H9 (cell line): ENCODE measurements at regions not wholly inside any gene's neighbourhood (a gene's known extent, or its start where the extent isn't known, plus 50 kb on each side); places are given as distances from the start of the nearest gene placed in this dataset.

ENCODE experiments used
- DNase-seq: peaks from one replicate; pipeline ENCODE4 v3.0.0-alpha.2; 2017
- H2AFZ ChIP-seq: one replicate; pipeline ENCODE4 v1.6.1; 2013; ENCODE audit warnings: mild to moderate bottlenecking, low read length, control low read depth, moderate library complexity
- H2AK5ac ChIP-seq: 2 replicates; pipeline ENCODE4 v1.6.1; 2013; ENCODE audit warnings: low read length, control low read depth, mixed read lengths; ENCODE audit not compliant: insufficient read length
- H2BK120ac ChIP-seq: one replicate; pipeline ENCODE4 v1.6.1; 2013; ENCODE audit warnings: low read depth, mild to moderate bottlenecking, low read length, control low read depth, inconsistent platforms; ENCODE audit not compliant: poor library complexity, severe bottlenecking
- H2BK12ac ChIP-seq: 2 replicates; pipeline ENCODE4 v1.6.1; 2013; ENCODE audit warnings: low read length, control low read depth, mixed read lengths, low read depth; ENCODE audit not compliant: insufficient read length
- H2BK15ac ChIP-seq: 2 replicates; pipeline ENCODE4 v1.6.1; 2013; ENCODE audit warnings: low read depth, low read length, control low read depth
- H2BK20ac ChIP-seq: one replicate; pipeline ENCODE4 v1.6.1; 2013; ENCODE audit warnings: low read depth, mild to moderate bottlenecking, low read length, control low read depth, inconsistent platforms; ENCODE audit not compliant: poor library complexity, severe bottlenecking
- H2BK5ac ChIP-seq: 2 replicates; pipeline ENCODE4 v1.6.1; 2013; ENCODE audit warnings: low read length, control low read depth, mixed read lengths; ENCODE audit not compliant: insufficient read length
- H3K14ac ChIP-seq: 2 replicates; pipeline ENCODE4 v1.6.1; 2013; ENCODE audit warnings: low read length, control low read depth; ENCODE audit not compliant: insufficient read depth
- H3K18ac ChIP-seq: 2 replicates; pipeline ENCODE4 v1.6.1; 2013; ENCODE audit warnings: low read depth, mild to moderate bottlenecking, mixed read lengths, low read length, control low read depth; ENCODE audit not compliant: insufficient read length
- H3K23ac ChIP-seq: 2 replicates; pipeline ENCODE4 v1.6.1; 2013; ENCODE audit warnings: low read length, control low read depth, mixed read lengths, low read depth; ENCODE audit not compliant: insufficient read length
- H3K23me2 ChIP-seq: 2 replicates; pipeline ENCODE4 v1.6.1; 2013; ENCODE audit warnings: low read depth, mild to moderate bottlenecking, mixed read lengths, low read length, control low read depth; ENCODE audit not compliant: insufficient read length, poor library complexity, severe bottlenecking
- H3K27ac ChIP-seq: 2 replicates; pipeline ENCODE4 v1.5.1; 2013; ENCODE audit warnings: low read length, control low read depth, mixed read lengths, low read depth; ENCODE audit not compliant: insufficient read length
- H3K27me3 ChIP-seq: 2 replicates; pipeline ENCODE4 v1.6.1; 2013; ENCODE audit warnings: low read length, control low read depth, inconsistent platforms; ENCODE audit not compliant: insufficient read depth
- H3K4ac ChIP-seq: 2 replicates; pipeline ENCODE4 v1.6.1; 2013; ENCODE audit warnings: low read depth, mild to moderate bottlenecking, control low read depth, inconsistent platforms, low read length, moderate library complexity
- H3K4me1 ChIP-seq: 2 replicates; pipeline ENCODE4 v1.6.1; 2013; ENCODE audit warnings: low read length, control low read depth, inconsistent platforms; ENCODE audit not compliant: insufficient read depth
- H3K4me2 ChIP-seq: 2 replicates; pipeline ENCODE4 v1.6.1; 2013; ENCODE audit warnings: low read length, control low read depth, mixed read lengths; ENCODE audit not compliant: insufficient read length, insufficient read depth
- H3K56ac ChIP-seq: 2 replicates; pipeline ENCODE4 v1.6.1; 2013; ENCODE audit warnings: low read depth, mild to moderate bottlenecking, mixed read lengths, low read length, control low read depth; ENCODE audit not compliant: insufficient read length
- H3K79me1 ChIP-seq: 2 replicates; pipeline ENCODE4 v1.6.1; 2013; ENCODE audit warnings: low read depth, mild to moderate bottlenecking, moderate library complexity, low read length, control low read depth, inconsistent platforms; ENCODE audit not compliant: insufficient read depth, poor library complexity, severe bottlenecking
- H3K79me2 ChIP-seq: 2 replicates; pipeline ENCODE4 v1.6.1; 2013; ENCODE audit warnings: low read length, control low read depth, inconsistent platforms; ENCODE audit not compliant: insufficient read depth
- H3K9ac ChIP-seq: 2 replicates; pipeline ENCODE4 v1.6.1; 2013; ENCODE audit warnings: low read length, control low read depth, mixed read lengths; ENCODE audit not compliant: insufficient read length; ENCODE audit errors: extremely low read depth
- H3K9me3 ChIP-seq: one replicate; pipeline ENCODE4 v1.6.1; 2013; ENCODE audit warnings: low read depth, low read length, inconsistent platforms; ENCODE audit not compliant: control insufficient read depth
- H3T11ph ChIP-seq: one replicate; pipeline ENCODE4 v1.6.1; 2013; ENCODE audit warnings: mild to moderate bottlenecking, low read length, control low read depth, inconsistent platforms
- H4K20me1 ChIP-seq: one replicate; pipeline ENCODE4 v1.6.1; 2013; ENCODE audit not compliant: control insufficient read depth, insufficient read length, insufficient read depth
- H4K5ac ChIP-seq: 2 replicates; pipeline ENCODE4 v1.6.1; 2013; ENCODE audit warnings: low read depth, mild to moderate bottlenecking, mixed read lengths, low read length, control low read depth; ENCODE audit not compliant: insufficient read length
- H4K8ac ChIP-seq: replicated peaks from 2 replicates; pipeline ENCODE4 v1.6.1; 2013; ENCODE audit warnings: low read length, control low read depth, mixed read lengths, low read depth; ENCODE audit not compliant: insufficient read length
- H4K91ac ChIP-seq: 2 replicates; pipeline ENCODE4 v1.6.1; 2013; ENCODE audit warnings: low read depth, mild to moderate bottlenecking, moderate library complexity, mixed read lengths, low read length, control low read depth; ENCODE audit not compliant: insufficient read length
- H3K27ac Mint-ChIP-seq, 3 experiments: 2 replicates in 2 of 3; 3 replicates in 1 of 3; pipeline ENCODE4 v1.8.0; 2020 to 2021; ENCODE audit warnings: mixed read lengths in 3 of 3, mild to moderate bottlenecking in 1 of 3, moderate library complexity in 1 of 3
- H3K27me3 Mint-ChIP-seq: 2 replicates; pipeline ENCODE4 v1.8.0; 2021; ENCODE audit warnings: low read depth, mild to moderate bottlenecking, moderate library complexity, mixed read lengths
- H3K36me3 Mint-ChIP-seq, 3 experiments: 2 replicates in 2 of 3; 3 replicates in 1 of 3; pipeline ENCODE4 v1.8.0; 2020 to 2021; ENCODE audit warnings: low read depth in 3 of 3, mixed read lengths in 3 of 3; ENCODE audit not compliant: insufficient read depth in 1 of 3
- H3K4me1 Mint-ChIP-seq, 2 experiments: 2 replicates each; pipeline ENCODE4 v1.8.0; 2020; ENCODE audit warnings: mixed read lengths in 2 of 2
- H3K4me3 Mint-ChIP-seq, 2 experiments: 2 replicates in 1 of 2; 3 replicates in 1 of 2; pipeline ENCODE4 v1.8.0; 2020 to 2021; ENCODE audit warnings: mild to moderate bottlenecking in 2 of 2, mixed read lengths in 2 of 2, moderate library complexity in 1 of 2
- H3K9me3 Mint-ChIP-seq, 2 experiments: 2 replicates in 1 of 2; 3 replicates in 1 of 2; pipeline ENCODE4 v1.8.0; 2020; ENCODE audit warnings: mild to moderate bottlenecking in 2 of 2, mixed read lengths in 2 of 2, moderate library complexity in 1 of 2
- CTCF ChIP-seq: fragments of 200-600 bp; sonication (generic); conservative IDR thresholded peaks from 3 replicates; pipeline ENCODE4 v1.8.0; 2021; ENCODE audit warnings: antibody characterized with exemption, mild to moderate bottlenecking
- WGBS: extraction: QIAGEN DNeasy Blood & Tissue Kit; methylation state at CpG from one replicate; pipeline ENCODE4 v1.1.7; 2013; ENCODE audit warnings: missing lambda C conversion rate, low lambda C conversion rate, mixed read lengths; ENCODE audit not compliant: insufficient read length; ENCODE audit errors: extremely low coverage; 5-methylcytosine and 5-hydroxymethylcytosine counted together

- DNase-seq = peak; percentile 19
These were observed 341.8 kb downstream of the NPHP4 start for GRCh38 chr1:5650283-5651026.

More at GRCh38 chr1:5650283-5651026, 341.8 kb downstream of the NPHP4 start:
- Histone ChIP-seq H4K5ac (no peak overlapping the region), H3K79me2 (no peaks in the 10 kb centered on the region), H2AK5ac (no peak overlapping the region), H4K91ac (no peak overlapping the region), H3K14ac (no peak overlapping the region; the same call in 1 of the 2 replicates), H2BK5ac (no peak overlapping the region), H4K20me1 (no peaks in the 10 kb centered on the region), H3K4ac (no peak overlapping the region), H3K27ac (no peak overlapping the region), H2BK20ac (no peak overlapping the region), H3K4me2 (no peak overlapping the region), H3K56ac (no peak overlapping the region), H3K9me3 (no peaks in the 10 kb centered on the region), H3K18ac (no peak overlapping the region), H4K8ac (no peak overlapping the region), H3K27me3 (no peaks in the 10 kb centered on the region), H2BK15ac (no peak overlapping the region), H2BK120ac (no peak overlapping the region), H3K79me1 (no peaks in the 10 kb centered on the region), H3T11ph (no peak overlapping the region), H2AFZ (no peak overlapping the region), H2BK12ac (no peak overlapping the region), H3K4me1 (peaks cover 5% of the 10 kb centered on the region; the same call in 1 of the 2 replicates), H3K23me2 (no peaks in the 10 kb centered on the region), H3K23ac (no peak overlapping the region), H3K9ac (no peak overlapping the region)
- Mint-ChIP-seq H3K36me3 (no peaks in the 10 kb centered on the region; a peak in 1 of 7 replicates), H3K4me3 (no peak overlapping the region), H3K9me3 (peaks cover 0 to 5% of the 10 kb centered on the region in 2 experiments; a peak in 3 of 5 replicates), H3K4me1 (peaks cover 19 to 23% of the 10 kb centered on the region in 2 experiments), H3K27me3 (peaks cover 24% of the 10 kb centered on the region), H3K27ac (no peak overlapping the region; a peak in 2 of 7 replicates)
- no peak for TF ChIP-seq CTCF
- no CpG with 5 or more reads among the region's 22 CpGs for WGBS
